IMR-90 (cell line): ENCODE measurements at regions not wholly inside any gene's neighbourhood (a gene's known extent, or its start where the extent isn't known, plus 50 kb on each side); places are given as distances from the start of the nearest gene placed in this dataset.

ENCODE experiments used
- BHLHE40 ChIP-seq: fragments of 150-350 bp; IDR thresholded peaks from 2 replicates; pipeline ENCODE4 v1.6.1; 2016; ENCODE audit warnings: mild to moderate bottlenecking, low read depth, low read length
- CHD1 ChIP-seq: IDR thresholded peaks from 2 replicates; pipeline ENCODE4 v1.6.1; 2012; ENCODE audit warnings: low read depth, low read length, improper control_type of control experiment
- CTCF ChIP-seq: conservative IDR thresholded peaks from 2 replicates; pipeline ENCODE4 v1.5.1; 2012; ENCODE audit warnings: mild to moderate bottlenecking, low read depth, low read length, improper control_type of control experiment
- ELK1 ChIP-seq: fragments of 150-350 bp; IDR thresholded peaks from 2 replicates; pipeline ENCODE4 v1.6.1; 2016; ENCODE audit warnings: low read depth, mild to moderate bottlenecking, low read length, moderate library complexity, borderline replicate concordance
- FOS ChIP-seq: fragments of 150-350 bp; IDR thresholded peaks from 2 replicates; pipeline ENCODE4 v1.6.1; 2016; ENCODE audit warnings: low read depth, low read length
- MAFK ChIP-seq: IDR thresholded peaks from 2 replicates; pipeline ENCODE4 v1.6.1; 2012; ENCODE audit warnings: low read depth, low read length, improper control_type of control experiment
- MAZ ChIP-seq: IDR thresholded peaks from 2 replicates; pipeline ENCODE4 v1.6.1; 2012; ENCODE audit warnings: low read depth, mild to moderate bottlenecking, low read length, improper control_type of control experiment, moderate library complexity, borderline replicate concordance
- MXI1 ChIP-seq: IDR thresholded peaks from 2 replicates; pipeline ENCODE4 v1.6.1; 2012; ENCODE audit warnings: low read depth, mild to moderate bottlenecking, low read length, moderate library complexity, borderline replicate concordance
- POLR2A ChIP-seq: IDR thresholded peaks from 2 replicates; pipeline ENCODE4 v1.6.1; 2012; ENCODE audit warnings: mild to moderate bottlenecking, low read depth, low read length
- RAD21 ChIP-seq: IDR thresholded peaks from 2 replicates; pipeline ENCODE4 v1.6.1; 2012; ENCODE audit warnings: low read length, improper control_type of control experiment
- RCOR1 ChIP-seq: IDR thresholded peaks from 2 replicates; pipeline ENCODE4 v1.6.1; 2012; ENCODE audit warnings: mild to moderate bottlenecking, low read length, improper control_type of control experiment; ENCODE audit not compliant: insufficient replicate concordance
- SMC3 ChIP-seq: fragments of 150-350 bp; IDR thresholded peaks from 2 replicates; pipeline ENCODE4 v1.6.1; 2016; ENCODE audit warnings: low read depth, mild to moderate bottlenecking, antibody characterized with exemption, low read length, moderate library complexity

DNA sequence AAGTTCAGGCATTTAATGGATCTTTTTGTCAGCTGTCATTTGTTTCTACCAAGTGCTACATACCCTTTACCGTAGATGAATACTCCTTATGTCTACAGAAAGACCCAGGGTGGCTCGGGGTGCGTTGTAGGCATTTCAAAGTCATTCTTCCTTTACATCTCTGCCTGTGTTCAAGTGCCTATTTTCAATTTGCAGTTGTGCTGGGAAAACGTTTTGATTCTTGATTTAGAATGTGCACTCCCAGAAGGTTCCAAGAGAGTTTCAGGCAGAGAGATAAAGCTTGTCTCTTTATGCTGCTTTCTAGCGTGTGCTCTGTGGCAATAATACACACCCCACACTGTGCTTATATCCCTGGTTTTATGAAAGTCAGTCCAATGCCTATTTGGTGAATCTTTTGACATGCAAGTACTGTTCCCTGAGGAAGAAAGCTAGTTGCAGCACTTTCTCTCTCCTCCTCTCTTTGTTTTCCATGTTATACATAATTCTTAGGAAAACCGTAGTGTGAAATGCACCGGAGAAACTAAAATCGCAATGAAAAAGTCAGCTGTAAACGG lies 828.1 kb upstream of the ZNF608 start:
- TF ChIP-seq CTCF, result no peak
- TF ChIP-seq ELK1, result no peak
- TF ChIP-seq POLR2A, result no peak
- TF ChIP-seq MAFK, result no peak
- TF ChIP-seq RCOR1, result no peak
- TF ChIP-seq SMC3, result no peak
- TF ChIP-seq MAZ, result no peak
- TF ChIP-seq CHD1, result no peak
- TF ChIP-seq MXI1, result no peak
- TF ChIP-seq FOS, result no peak
- TF ChIP-seq BHLHE40, result no peak
- TF ChIP-seq RAD21, result no peak
